ENCODE measurements at regions not wholly inside any gene's neighbourhood (a gene's known extent, or its start where the extent isn't known, plus 50 kb on each side); places are given as distances from the start of the nearest gene placed in this dataset.

- Histone ChIP-seq H3K9me3 (no peaks in the 10 kb centered on the region), H3K4me3 (no peak overlapping the region), H3K27me3 (no peaks in the 10 kb centered on the region), H3K4me1 (no peaks in the 10 kb centered on the region), H3K36me3 (no peaks in the 10 kb centered on the region), H3K27ac (no peak overlapping the region)
- in situ Hi-C loops (cut with MboI; ENCODE audit: low pct_ligation_motif_present in 1 of 4, low pct_unique_long_range_greater_than_20kb in 1 of 4, low sequenced_read_pairs in 3 of 4): no loop called here
- no peak for DNase-seq
- WGBS, 2 donors (ENCODE audit: low coverage in 1 of 2): 84 to 91% methylated on average over 6 of the region's 6 CpGs
- intact Hi-C loops (cut with DNase I; ENCODE audit: low total_unique reads): no loop called here
- TF ChIP-seq POLR2A (IDR thresholded peaks at IDR 0.05) (no peak), EP300 (IDR thresholded peaks at IDR 0.05; ENCODE audit: low read depth) (no peak)
Observed at GRCh38 chr6:16852671-16853070, 91.4 kb upstream of the ATXN1 start.

GRCh38 chr6:16851758-16852157 is 90.5 kb upstream of the ATXN1 start:
- intact Hi-C loops (cut with DNase I; ENCODE audit: low total_unique reads): no loop called here
- no peak for TF ChIP-seq POLR2A (IDR thresholded peaks at IDR 0.05)
- no peak for TF ChIP-seq EP300 (IDR thresholded peaks at IDR 0.05; ENCODE audit: low read depth)
- no peak for TF ChIP-seq CTCF (IDR thresholded peaks at IDR 0.05)
- TF ChIP-seq POLR2AphosphoS5 (IDR thresholded peaks at IDR 0.05): no peak
- 30 to 33% methylated on average over 1 of the region's 1 CpG for WGBS, 2 donors (ENCODE audit: low coverage in 1 of 2)
- no peak for DNase-seq
- H3K9me3 ChIP-seq: no peaks in the 10 kb centered on the region
- no peak overlapping the region for H3K4me3 ChIP-seq
- no peaks in the 10 kb centered on the region for H3K4me1 ChIP-seq
- H3K27ac ChIP-seq: no peak overlapping the region
- no peaks in the 10 kb centered on the region for H3K36me3 ChIP-seq
- in situ Hi-C loops (cut with MboI; ENCODE audit: low pct_ligation_motif_present in 1 of 4, low pct_unique_long_range_greater_than_20kb in 1 of 4, low sequenced_read_pairs in 3 of 4): no loop called here
- no peaks in the 10 kb centered on the region for H3K27me3 ChIP-seq

GRCh38 chr6:16851044-16851540 is 89.8 kb upstream of the ATXN1 start:
- Histone ChIP-seq H3K36me3 (no peaks in the 10 kb centered on the region), H3K27me3 (no peaks in the 10 kb centered on the region), H3K9me3 (no peaks in the 10 kb centered on the region), H3K4me3 (no peak overlapping the region), H3K4me1 (no peaks in the 10 kb centered on the region), H3K27ac (no peak overlapping the region)
- WGBS, 2 donors (ENCODE audit: low coverage in 1 of 2): 86 to 93% methylated on average over 3 of the region's 3 CpGs
- in situ Hi-C loops (cut with MboI; ENCODE audit: low pct_ligation_motif_present in 1 of 4, low pct_unique_long_range_greater_than_20kb in 1 of 4, low sequenced_read_pairs in 3 of 4) (no loop called here), intact Hi-C loops (cut with DNase I; ENCODE audit: low total_unique reads) (no loop called here)
- no peak for TF ChIP-seq CTCF (IDR thresholded peaks at IDR 0.05)
- TF ChIP-seq EP300 (IDR thresholded peaks at IDR 0.05; ENCODE audit: low read depth): no peak
- no peak for TF ChIP-seq POLR2A (IDR thresholded peaks at IDR 0.05)
- no peak for TF ChIP-seq POLR2AphosphoS5 (IDR thresholded peaks at IDR 0.05)
- no peak for DNase-seq

- in situ Hi-C loops (cut with MboI; ENCODE audit: low pct_ligation_motif_present in 1 of 4, low pct_unique_long_range_greater_than_20kb in 1 of 4, low sequenced_read_pairs in 3 of 4): no loop called here
- H3K9me3 ChIP-seq: no peaks in the 10 kb centered on the region
- no peak for DNase-seq
- 61 to 62% methylated on average over 5 of the region's 5 CpGs for WGBS, 2 donors (ENCODE audit: low coverage in 1 of 2)
- no peak overlapping the region for H3K27ac ChIP-seq
- H3K4me1 ChIP-seq: no peaks in the 10 kb centered on the region
- H3K27me3 ChIP-seq: no peaks in the 10 kb centered on the region
- no peak overlapping the region for H3K4me3 ChIP-seq
- no peak for TF ChIP-seq POLR2AphosphoS5 (IDR thresholded peaks at IDR 0.05)
- TF ChIP-seq EP300 (IDR thresholded peaks at IDR 0.05; ENCODE audit: low read depth): no peak
- no peak for TF ChIP-seq POLR2A (IDR thresholded peaks at IDR 0.05)
- no peak for TF ChIP-seq CTCF (IDR thresholded peaks at IDR 0.05)
- H3K36me3 ChIP-seq: no peaks in the 10 kb centered on the region
- intact Hi-C loops (cut with DNase I; ENCODE audit: low total_unique reads): no loop called here
Observed at GRCh38 chr6:16850681-16851026, 89.4 kb upstream of the ATXN1 start.

GRCh38 chr6:16849988-16850680 is 88.9 kb upstream of the ATXN1 start:
- Histone ChIP-seq H3K4me1 (no peaks in the 10 kb centered on the region), H3K9me3 (no peaks in the 10 kb centered on the region), H3K27me3 (no peaks in the 10 kb centered on the region), H3K4me3 (no peak overlapping the region), H3K27ac (no peak overlapping the region), H3K36me3 (no peaks in the 10 kb centered on the region)
- intact Hi-C loops (cut with DNase I; ENCODE audit: low total_unique reads): no loop called here
- TF ChIP-seq POLR2A (IDR thresholded peaks at IDR 0.05) (no peak), POLR2AphosphoS5 (IDR thresholded peaks at IDR 0.05) (no peak), CTCF (IDR thresholded peaks at IDR 0.05) (no peak), EP300 (IDR thresholded peaks at IDR 0.05; ENCODE audit: low read depth) (no peak)
- DNase-seq: peak; percentile 9
- in situ Hi-C loops (cut with MboI; ENCODE audit: low pct_ligation_motif_present in 1 of 4, low pct_unique_long_range_greater_than_20kb in 1 of 4, low sequenced_read_pairs in 3 of 4): no loop called here
- WGBS, 2 donors (ENCODE audit: low coverage in 1 of 2): 72 to 83% methylated on average over 4 to 7 of the region's 7 CpGs
